22Rv1 (cell line): ENCODE measurements at regions not wholly inside any gene's neighbourhood (a gene's known extent, or its start where the extent isn't known, plus 50 kb on each side); places are given as distances from the start of the nearest gene placed in this dataset.

Source experiments
- CTCF ChIP-seq: fragments of 450-650 bp; IDR thresholded peaks from 2 replicates; pipeline ENCODE4 v1.5.1; 2017; ENCODE audit warnings: mild to moderate bottlenecking
- ZFX ChIP-seq: fragments of 450-650 bp; IDR thresholded peaks from 2 replicates; pipeline ENCODE4 v1.6.1; 2017; ENCODE audit warnings: antibody characterized with exemption, borderline replicate concordance

- TF ChIP-seq CTCF, result no peak
- no peak for TF ChIP-seq ZFX
Measured at GRCh38 chr7:46357290-46357689, 436.2 kb upstream of the IGFBP3 start.
